Frontal cortex (tissue), 3 donors: ENCODE measurements at regions not wholly inside any gene's neighbourhood (a gene's known extent, or its start where the extent isn't known, plus 50 kb on each side); places are given as distances from the start of the nearest gene placed in this dataset.

Experiments
- DNase-seq, 2 donors: peaks; one replicate each; pipeline ENCODE4 v3.0.0; 2012; ENCODE audit warnings: low spot score in 2 of 2
- FAIRE-seq: peaks from 2 replicates; lab custom pipeline; 2012; peaks lifted over from hg19 to GRCh38; lab: Jason Lieb, UNC
- donor health status: control.
- donor health status: control.
- donor health status: control.

- FAIRE-seq (no peak), DNase-seq (no peak)
These were observed 254.7 kb downstream of the IPO8 start for GRCh38 chr12:30440826-30441602.

GRCh38 chr12:30439201-30439600 is 256.5 kb downstream of the IPO8 start:
- FAIRE-seq: no peak
- DNase-seq: no peak

- FAIRE-seq: no peak
- DNase-seq: no peak
These were observed 257.0 kb downstream of the IPO8 start for GRCh38 chr12:30438601-30439041.

GRCh38 chr12:30437616-30438015 is 258.1 kb downstream of the IPO8 start:
- DNase-seq (no peak), FAIRE-seq (no peak)

- no peak for DNase-seq
- no peak for FAIRE-seq
These were observed 258.6 kb downstream of the IPO8 start for GRCh38 chr12:30437044-30437443.

GRCh38 chr12:30428098-30428497 is 267.6 kb downstream of the IPO8 start:
- DNase-seq (no peak), FAIRE-seq (no peak)

GRCh38 chr12:30427555-30427954 is 268.1 kb downstream of the IPO8 start:
- no peak for FAIRE-seq
- no peak for DNase-seq

- no peak for DNase-seq
These were observed 270.2 kb downstream of the IPO8 start for GRCh38 chr12:30425445-30425844.

GRCh38 chr12:30423330-30423729 is 272.3 kb downstream of the IPO8 start:
- FAIRE-seq: no peak
- DNase-seq: no peak

More at GRCh38 chr12:30425445-30425844, 270.2 kb downstream of the IPO8 start:
- FAIRE-seq: no peak

- no peak for DNase-seq
- no peak for FAIRE-seq
These were observed 272.8 kb downstream of the IPO8 start for GRCh38 chr12:30422844-30423243.

- FAIRE-seq: no peak
- DNase-seq: no peak
These were observed 275.1 kb downstream of the IPO8 start for GRCh38 chr12:30420561-30420960.

- FAIRE-seq (no peak), DNase-seq (no peak)
These were observed 277.9 kb downstream of the IPO8 start for GRCh38 chr12:30417697-30418231.

- no peak for DNase-seq
- FAIRE-seq: no peak
These were observed 279.0 kb downstream of the IPO8 start for GRCh38 chr12:30416631-30417030.

- DNase-seq (no peak), FAIRE-seq (no peak)
These were observed 279.9 kb downstream of the IPO8 start for GRCh38 chr12:30415777-30416176.

- FAIRE-seq: no peak
- DNase-seq: no peak
These were observed 281.2 kb downstream of the IPO8 start for GRCh38 chr12:30414507-30414906.

- FAIRE-seq (no peak), DNase-seq (no peak)
These were observed 295.3 kb downstream of the IPO8 start for GRCh38 chr12:30400349-30400748.

- DNase-seq (no peak), FAIRE-seq (no peak)
These were observed 295.8 kb downstream of the IPO8 start for GRCh38 chr12:30399859-30400258.

GRCh38 chr12:30396576-30396975 is 299.1 kb downstream of the IPO8 start:
- no peak for DNase-seq
- FAIRE-seq: no peak

GRCh38 chr12:30395190-30395589 is 300.5 kb downstream of the IPO8 start:
- no peak for FAIRE-seq
- DNase-seq: no peak

- FAIRE-seq (no peak), DNase-seq (no peak)
These were observed 303.8 kb downstream of the IPO8 start for GRCh38 chr12:30391766-30392366.

- FAIRE-seq: no peak
These were observed 310.0 kb downstream of the IPO8 start for GRCh38 chr12:30385706-30386105.

More at GRCh38 chr12:30385706-30386105, 310.0 kb downstream of the IPO8 start:
- DNase-seq: no peak
